Osteocyte (in vitro differentiated cells): ENCODE measurements at regions not wholly inside any gene's neighbourhood (a gene's known extent, or its start where the extent isn't known, plus 50 kb on each side); places are given as distances from the start of the nearest gene placed in this dataset.

Experiments used
- DNase-seq: peaks from one replicate; pipeline ENCODE4 v3.0.0; 2021; ENCODE audit warnings: mixed read lengths; ENCODE audit not compliant: unreplicated experiment; ENCODE audit errors: extremely low spot score
- H3K27ac Mint-ChIP-seq: one replicate; pipeline ENCODE4 v1.8.0; 2021; ENCODE audit warnings: mild to moderate bottlenecking, mixed read lengths; ENCODE audit not compliant: unreplicated experiment
- H3K27me3 Mint-ChIP-seq: one replicate; pipeline ENCODE4 v1.8.0; 2021; ENCODE audit warnings: mixed read lengths; ENCODE audit not compliant: unreplicated experiment
- H3K36me3 Mint-ChIP-seq: one replicate; pipeline ENCODE4 v1.8.0; 2021; ENCODE audit warnings: mixed read lengths; ENCODE audit not compliant: unreplicated experiment
- H3K4me1 Mint-ChIP-seq: one replicate; pipeline ENCODE4 v1.8.0; 2021; ENCODE audit warnings: mixed read lengths; ENCODE audit not compliant: unreplicated experiment
- H3K4me3 Mint-ChIP-seq: one replicate; pipeline ENCODE4 v1.8.0; 2021; ENCODE audit warnings: mild to moderate bottlenecking, moderate library complexity, mixed read lengths; ENCODE audit not compliant: unreplicated experiment
- H3K9me3 Mint-ChIP-seq: one replicate; pipeline ENCODE4 v1.8.0; 2021; ENCODE audit warnings: mixed read lengths; ENCODE audit not compliant: unreplicated experiment
- CTCF ChIP-seq: fragments of 200-600 bp; sonication (generic); IDR thresholded peaks from 2 replicates; pipeline ENCODE4 v1.5.0; 2021; ENCODE audit warnings: antibody characterized with exemption, mild to moderate bottlenecking, moderate library complexity

- no peak overlapping the region for H3K4me3 Mint-ChIP-seq
- H3K27me3 Mint-ChIP-seq, result no peaks in the 10 kb centered on the region
- no peaks in the 10 kb centered on the region for H3K36me3 Mint-ChIP-seq
- no peak for TF ChIP-seq CTCF
- H3K4me1 Mint-ChIP-seq, result peaks cover 16% of the 10 kb centered on the region
- DNase-seq, result no peak
- H3K9me3 Mint-ChIP-seq, result peaks cover 3% of the 10 kb centered on the region
- H3K27ac Mint-ChIP-seq, result no peak overlapping the region
These were observed 96.9 kb downstream of the SPP2 start for GRCh38 chr2:234147335-234147861.

GRCh38 chr2:234146087-234146826, 95.8 kb downstream of the SPP2 start:
- no peak for DNase-seq
- Mint-ChIP-seq H3K36me3 (no peaks in the 10 kb centered on the region), H3K4me3 (no peak overlapping the region), H3K27ac (peak overlapping the region; percentile 73), H3K9me3 (peaks cover 3% of the 10 kb centered on the region), H3K27me3 (no peaks in the 10 kb centered on the region), H3K4me1 (peaks cover 17% of the 10 kb centered on the region)
- no peak for TF ChIP-seq CTCF

- no peak overlapping the region for H3K27ac Mint-ChIP-seq
- peaks cover 15% of the 10 kb centered on the region for H3K4me1 Mint-ChIP-seq
- TF ChIP-seq CTCF, result no peak
- H3K4me3 Mint-ChIP-seq, result no peak overlapping the region
- DNase-seq, result no peak
- no peaks in the 10 kb centered on the region for H3K27me3 Mint-ChIP-seq
- H3K36me3 Mint-ChIP-seq, result no peaks in the 10 kb centered on the region
- H3K9me3 Mint-ChIP-seq, result peaks cover 8% of the 10 kb centered on the region
These were observed 95.0 kb downstream of the SPP2 start for GRCh38 chr2:234145511-234145910.

- H3K4me1 Mint-ChIP-seq, result peaks cover 14% of the 10 kb centered on the region
- no peak overlapping the region for H3K27ac Mint-ChIP-seq
- no peak for TF ChIP-seq CTCF
- peaks cover 8% of the 10 kb centered on the region for H3K9me3 Mint-ChIP-seq
- no peak for DNase-seq
- no peaks in the 10 kb centered on the region for H3K36me3 Mint-ChIP-seq
- no peak overlapping the region for H3K4me3 Mint-ChIP-seq
- no peaks in the 10 kb centered on the region for H3K27me3 Mint-ChIP-seq
These were observed 94.6 kb downstream of the SPP2 start for GRCh38 chr2:234145057-234145456.

- Mint-ChIP-seq H3K9me3 (peaks cover 13% of the 10 kb centered on the region), H3K27me3 (no peaks in the 10 kb centered on the region), H3K27ac (no peak overlapping the region), H3K36me3 (no peaks in the 10 kb centered on the region), H3K4me1 (peaks cover 14% of the 10 kb centered on the region), H3K4me3 (no peak overlapping the region)
- no peak for DNase-seq
- TF ChIP-seq CTCF, result no peak
These were observed 93.4 kb downstream of the SPP2 start for GRCh38 chr2:234143896-234144295.
